Lung microvascular endothelial cell (primary cell): ENCODE measurements at regions not wholly inside any gene's neighbourhood (a gene's known extent, or its start where the extent isn't known, plus 50 kb on each side); places are given as distances from the start of the nearest gene placed in this dataset.
A peak's percentile ranks its signal among the peaks of the same experiment; 100 is the strongest.
"Not testable (repeated sequence)": the region's sequence is repeated elsewhere in the genome, so short reads cannot be mapped to it uniquely, and the experiment has no call there.

Experiments
- DNase-seq, 2 donors: peaks; one replicate each; pipeline versions ENCODE4 v3.0.0 to v3.0.0-alpha.2; 2010; ENCODE audit warnings: low read depth in 2 of 2

- DNase-seq = no peak
These were observed 194.5 kb upstream of the SPOPL start for GRCh38 chr2:138307099-138307498.

- no peak for DNase-seq
These were observed 191.8 kb upstream of the SPOPL start for GRCh38 chr2:138309760-138310159.

- DNase-seq = no peak
These were observed 189.5 kb upstream of the SPOPL start for GRCh38 chr2:138312061-138312460.

DNA sequence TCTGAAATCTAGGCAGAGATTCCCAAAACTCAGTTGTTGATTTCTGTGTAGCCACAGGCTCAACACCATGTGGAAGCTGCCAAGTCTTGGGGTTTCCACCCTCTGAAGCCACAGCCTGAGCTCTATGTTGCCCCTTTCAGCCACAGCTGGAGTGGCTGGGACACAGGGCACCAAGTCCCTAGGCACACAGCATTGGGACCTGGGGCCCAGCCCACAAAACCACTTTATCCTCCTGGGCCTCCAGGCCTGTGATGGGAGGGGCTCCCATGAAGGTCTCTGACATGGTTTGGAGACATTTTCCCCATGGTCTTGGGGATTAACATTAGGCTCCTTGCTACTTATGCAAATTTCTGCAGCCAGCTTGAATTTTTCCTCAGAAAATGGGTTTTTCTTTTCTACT lies 186.0 kb upstream of the SPOPL start:
- not testable (repeated sequence) for DNase-seq

GRCh38 chr2:138319616-138320015 lies 182.0 kb upstream of the SPOPL start:
- DNase-seq = no peak

- DNase-seq = no peak
These were observed 180.1 kb upstream of the SPOPL start for GRCh38 chr2:138321458-138321857.

GRCh38 chr2:138323382-138324067 lies 178.0 kb upstream of the SPOPL start:
- DNase-seq = no peak

GRCh38 chr2:138324068-138324771 lies 177.3 kb upstream of the SPOPL start:
- DNase-seq = no peak

- no peak for DNase-seq
These were observed 173.6 kb upstream of the SPOPL start for GRCh38 chr2:138327967-138328366.

GRCh38 chr2:138329162-138329561 lies 172.4 kb upstream of the SPOPL start:
- no peak for DNase-seq

DNA sequence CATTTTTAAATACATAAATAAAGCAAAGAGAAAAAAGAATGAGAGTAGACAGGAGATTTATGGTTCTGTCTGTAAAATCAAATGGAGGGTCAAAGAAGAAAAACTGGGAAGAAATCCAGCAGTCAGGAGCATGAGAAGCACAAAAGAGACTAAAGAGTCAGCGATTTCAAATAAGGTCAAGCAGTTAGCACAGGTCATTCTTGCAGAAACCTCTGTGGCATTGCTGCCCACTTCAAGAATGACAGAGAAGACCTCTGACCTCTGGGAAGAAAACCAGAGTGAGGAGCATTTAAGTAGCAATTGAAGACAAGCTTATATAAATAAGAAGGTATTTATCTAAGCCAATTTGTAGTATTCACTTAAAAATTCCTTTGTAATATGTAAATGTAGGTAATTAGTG lies 172.0 kb upstream of the SPOPL start:
- no peak for DNase-seq

DNA sequence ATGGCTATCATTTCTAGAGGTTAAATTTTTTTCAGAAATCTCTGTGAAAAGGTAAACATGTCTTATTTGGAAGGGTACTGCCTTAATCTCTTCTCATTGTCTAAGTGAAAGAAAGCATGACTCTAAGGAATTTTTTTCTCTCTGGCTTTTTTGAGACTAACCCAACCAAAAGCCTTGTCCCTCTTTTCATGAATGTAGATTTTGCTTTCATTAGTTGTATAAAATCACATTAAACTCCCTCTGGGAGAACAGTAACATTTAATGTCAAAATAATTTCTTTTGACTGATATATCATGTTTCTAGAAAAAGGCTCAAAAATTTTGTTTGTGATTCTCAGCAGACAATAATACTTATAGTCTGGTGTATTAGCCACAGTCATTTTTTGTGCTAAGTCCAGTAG lies 168.4 kb upstream of the SPOPL start:
- DNase-seq = no peak

DNA sequence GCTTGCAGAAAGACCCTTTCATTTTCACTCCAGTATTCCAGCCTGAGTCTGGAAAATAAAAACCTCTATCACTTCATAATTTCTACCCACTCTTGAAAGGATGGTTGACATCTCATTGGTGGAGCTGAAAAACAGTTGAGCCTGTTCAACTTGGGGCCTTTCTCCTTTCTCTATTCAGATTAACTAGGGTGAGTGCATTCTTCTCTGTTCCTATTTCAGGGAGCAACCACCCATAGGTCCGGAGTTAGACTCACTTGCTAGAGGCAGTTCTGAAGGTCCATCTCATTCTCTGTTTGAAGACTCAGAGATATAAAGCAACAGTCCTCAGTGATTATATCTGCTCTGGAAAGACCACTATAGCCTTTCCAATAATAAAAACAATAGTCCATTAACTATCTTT lies 167.9 kb upstream of the SPOPL start:
- DNase-seq = no peak

DNA sequence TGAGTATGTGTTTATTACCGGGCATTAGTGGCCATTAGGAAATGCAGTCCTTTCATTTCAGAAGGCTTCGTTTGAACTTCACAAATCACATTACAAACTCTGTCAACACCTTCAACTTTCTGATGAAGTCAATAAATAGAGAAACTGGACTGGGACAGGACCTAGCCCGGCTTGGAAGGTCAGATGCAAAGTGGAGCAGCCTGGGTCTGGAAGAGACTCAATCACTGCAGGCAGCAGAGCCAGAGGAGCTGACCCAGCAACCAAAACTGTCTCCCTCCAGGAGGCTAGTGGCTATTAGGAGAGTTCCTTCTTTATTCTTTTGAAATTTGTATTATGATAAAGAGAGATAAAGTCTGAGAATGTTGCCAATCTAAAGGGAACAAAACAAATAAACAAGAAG lies 167.2 kb upstream of the SPOPL start:
- DNase-seq = no peak

DNA sequence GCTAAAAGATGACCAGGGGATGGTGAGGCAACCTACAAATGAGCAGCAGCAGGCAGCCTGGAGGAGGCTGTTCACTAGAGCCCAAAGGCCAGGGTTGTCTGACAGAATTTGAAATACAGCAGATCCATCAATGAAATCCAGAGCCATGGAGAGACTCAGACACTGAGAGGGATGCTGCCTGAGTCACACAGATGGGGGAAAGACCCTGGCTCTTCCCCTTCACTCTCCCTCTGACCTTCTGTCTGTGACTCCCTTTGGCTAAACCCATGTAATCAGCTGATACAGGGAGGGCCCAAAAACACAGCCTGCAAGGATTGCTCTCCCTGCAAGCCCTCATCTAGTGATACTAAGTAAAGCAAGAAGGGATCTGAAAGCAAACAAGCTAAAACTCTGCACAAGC lies 166.5 kb upstream of the SPOPL start:
- no peak for DNase-seq

GRCh38 chr2:138336146-138336545 lies 165.4 kb upstream of the SPOPL start:
- no peak for DNase-seq

DNA sequence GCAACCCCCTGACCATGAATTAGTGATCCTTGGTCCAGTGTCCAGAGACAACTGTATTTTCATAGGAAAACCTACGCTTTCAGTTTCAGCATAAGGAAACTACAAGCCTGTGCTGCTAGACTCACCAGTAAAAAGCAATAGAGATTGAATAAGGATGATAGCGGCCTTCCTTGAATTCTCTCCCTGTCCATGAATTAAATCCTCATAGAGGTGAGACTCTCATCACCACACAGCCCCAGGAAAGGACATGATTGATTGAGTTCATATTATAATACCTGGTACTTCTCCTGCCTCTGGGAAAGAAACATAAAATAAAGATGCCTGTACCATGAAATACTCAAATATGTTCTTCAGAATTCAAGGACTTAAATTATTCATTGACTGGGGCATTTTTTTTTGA lies 146.3 kb upstream of the SPOPL start:
- no peak for DNase-seq

DNA sequence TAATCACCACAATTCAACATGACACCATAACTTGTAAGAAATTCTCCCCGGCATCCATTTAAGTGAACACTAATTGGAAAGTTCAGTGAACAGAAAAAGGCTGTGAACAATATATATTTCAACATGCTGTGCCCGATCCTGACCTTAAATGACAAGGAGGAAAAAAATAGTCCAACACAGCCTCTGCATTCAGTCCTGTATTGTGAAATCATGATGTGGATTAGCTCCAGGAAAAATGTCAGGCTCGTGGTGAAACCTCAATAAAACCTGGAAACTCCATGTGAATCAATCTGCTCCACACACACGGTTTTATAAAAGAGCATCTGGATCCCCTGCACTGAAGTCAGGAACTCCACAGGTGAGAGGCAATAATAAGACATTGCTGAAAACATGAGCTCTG lies 145.4 kb upstream of the SPOPL start:
- DNase-seq = peak in 1 of 2 donors; percentile 48

- DNase-seq = no peak
These were observed 142.0 kb upstream of the SPOPL start for GRCh38 chr2:138359532-138359931.

DNA sequence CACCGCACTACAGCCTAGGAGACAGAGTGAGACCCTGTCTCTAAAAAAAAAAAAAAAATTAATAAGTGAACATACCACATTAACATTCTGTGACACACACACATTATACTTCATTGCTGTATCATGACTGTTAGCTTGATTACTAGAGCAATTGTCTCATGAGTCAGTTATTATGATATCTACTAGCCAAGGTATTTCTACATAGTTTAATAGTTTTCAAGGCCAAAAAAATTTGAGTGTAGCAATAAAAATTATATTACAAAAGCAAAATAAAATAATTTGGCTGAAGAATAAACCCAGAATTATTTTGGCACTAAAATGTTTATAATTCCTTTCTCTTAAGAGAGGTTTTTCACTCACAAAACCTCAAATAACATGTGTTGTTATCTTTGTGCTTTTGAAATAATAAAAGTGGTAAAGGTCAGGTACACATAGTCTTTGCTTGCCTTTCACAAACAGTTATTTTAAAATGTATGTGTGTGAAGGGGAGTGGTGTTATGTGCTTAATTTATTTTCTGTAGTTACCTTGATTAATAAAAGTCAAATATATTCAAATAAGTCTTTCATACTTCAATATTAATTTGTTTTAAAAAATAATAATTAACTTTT lies 136.9 kb upstream of the SPOPL start:
- no peak for DNase-seq

DNA sequence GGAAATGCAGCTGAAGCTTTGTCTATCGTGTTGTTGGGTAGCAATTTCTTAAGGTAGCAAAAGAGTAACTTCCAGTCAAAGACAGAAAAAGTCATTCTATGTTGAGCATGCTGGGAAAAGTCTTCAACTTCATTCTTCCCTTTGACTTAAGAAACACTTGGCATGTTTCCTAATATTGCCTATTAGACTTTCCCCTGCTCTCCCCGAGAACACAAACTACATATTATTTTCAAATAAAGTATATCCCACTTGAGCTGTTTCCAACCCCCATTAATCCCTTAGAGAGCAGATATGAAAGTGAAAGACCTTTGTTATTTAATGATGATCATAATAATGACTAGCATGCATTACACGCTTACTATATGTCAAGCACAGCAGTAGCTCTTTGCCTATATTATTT lies 136.0 kb upstream of the SPOPL start:
- DNase-seq = no peak

- DNase-seq = no peak
These were observed 131.7 kb upstream of the SPOPL start for GRCh38 chr2:138369856-138370255.

GRCh38 chr2:138373993-138374408 lies 127.6 kb upstream of the SPOPL start:
- DNase-seq = peak; percentile 54 to 67
